HCT116 (cell line): ENCODE measurements at regions not wholly inside any gene's neighbourhood (a gene's known extent, or its start where the extent isn't known, plus 50 kb on each side); places are given as distances from the start of the nearest gene placed in this dataset.

Experiments used
- EGR1 ChIP-seq: IDR thresholded peaks from 2 replicates; pipeline ENCODE4 v1.6.1; 2012; ENCODE audit warnings: low read depth
- EZH2phosphoT487 ChIP-seq: fragments of 200-600 bp; IDR thresholded peaks from 2 replicates; pipeline ENCODE4 v1.6.1; 2018; ENCODE audit warnings: antibody characterized with exemption, borderline replicate concordance
- JUND ChIP-seq: IDR thresholded peaks from 2 replicates; pipeline ENCODE4 v1.6.1; 2012
- POLR2AphosphoS5 ChIP-seq: IDR thresholded peaks from 2 replicates; pipeline ENCODE4 v1.6.1; 2011; ENCODE audit warnings: mild to moderate bottlenecking, low read depth, low read length, moderate library complexity
- YY1 ChIP-seq: IDR thresholded peaks from 2 replicates; pipeline ENCODE4 v1.6.1; 2011; ENCODE audit warnings: low read length, low read depth, moderate library complexity, mild to moderate bottlenecking; ENCODE audit not compliant: insufficient replicate concordance; ENCODE audit errors: extremely low read depth
- ZNF274 ChIP-seq: fragments of 200-500 bp; sonication (Bioruptor generic); IDR thresholded peaks from 2 replicates; pipeline ENCODE4 v1.6.1; 2014; ENCODE audit warnings: mild to moderate bottlenecking, low read depth, low read length, inconsistent platforms
- TF ChIP-seq, protein P1 (sequence below), 3 experiments: fragments of 200-600 bp in 1 of 3; sonication (generic) in 1 of 3; IDR thresholded peaks in 2 of 3; conservative IDR thresholded peaks in 1 of 3; 2 replicates each; pipeline ENCODE4 v1.5.1; 2012 to 2017; ENCODE audit warnings: low read depth in 2 of 3, low read length in 2 of 3, antibody characterized with exemption in 1 of 3, borderline replicate concordance in 1 of 3, control low read depth in 1 of 3, mild to moderate bottlenecking in 1 of 3, mixed read lengths in 1 of 3, mixed run types in 1 of 3, moderate library complexity in 1 of 3; ENCODE audit not compliant: insufficient read depth in 1 of 3
- TF ChIP-seq, protein P2 (sequence below): IDR thresholded peaks from 2 replicates; pipeline ENCODE4 v1.6.1; 2012; ENCODE audit warnings: low read depth
- TF ChIP-seq, protein P3 (sequence below): IDR thresholded peaks from 2 replicates; pipeline ENCODE4 v1.6.1; 2012

DNA sequence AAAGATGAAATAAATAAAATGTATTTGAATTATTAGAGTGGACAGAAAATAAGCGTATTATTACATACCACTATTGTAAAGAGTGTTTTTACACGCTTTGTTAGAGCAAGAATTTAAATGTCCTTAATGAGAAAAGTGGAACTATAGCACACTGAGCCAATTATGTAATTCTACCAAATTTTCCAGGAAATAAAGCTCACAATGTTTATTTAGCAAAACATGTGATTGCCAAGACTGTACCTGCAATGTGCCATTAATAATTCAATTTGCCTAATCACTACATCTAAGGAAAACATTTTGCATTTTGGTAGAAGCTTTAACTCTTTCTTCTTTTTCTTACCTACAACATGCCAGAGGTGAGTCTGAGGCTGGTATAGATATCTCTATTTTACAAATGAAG is 58.7 kb upstream of the PHACTR1 start:
- TF ChIP-seq, protein P1, sequence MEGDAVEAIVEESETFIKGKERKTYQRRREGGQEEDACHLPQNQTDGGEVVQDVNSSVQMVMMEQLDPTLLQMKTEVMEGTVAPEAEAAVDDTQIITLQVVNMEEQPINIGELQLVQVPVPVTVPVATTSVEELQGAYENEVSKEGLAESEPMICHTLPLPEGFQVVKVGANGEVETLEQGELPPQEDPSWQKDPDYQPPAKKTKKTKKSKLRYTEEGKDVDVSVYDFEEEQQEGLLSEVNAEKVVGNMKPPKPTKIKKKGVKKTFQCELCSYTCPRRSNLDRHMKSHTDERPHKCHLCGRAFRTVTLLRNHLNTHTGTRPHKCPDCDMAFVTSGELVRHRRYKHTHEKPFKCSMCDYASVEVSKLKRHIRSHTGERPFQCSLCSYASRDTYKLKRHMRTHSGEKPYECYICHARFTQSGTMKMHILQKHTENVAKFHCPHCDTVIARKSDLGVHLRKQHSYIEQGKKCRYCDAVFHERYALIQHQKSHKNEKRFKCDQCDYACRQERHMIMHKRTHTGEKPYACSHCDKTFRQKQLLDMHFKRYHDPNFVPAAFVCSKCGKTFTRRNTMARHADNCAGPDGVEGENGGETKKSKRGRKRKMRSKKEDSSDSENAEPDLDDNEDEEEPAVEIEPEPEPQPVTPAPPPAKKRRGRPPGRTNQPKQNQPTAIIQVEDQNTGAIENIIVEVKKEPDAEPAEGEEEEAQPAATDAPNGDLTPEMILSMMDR (IDR thresholded peaks at IDR 0.05 in 2 of 3, conservative IDR thresholded peaks at IDR 0.05 in 1 of 3; ENCODE audit: borderline replicate concordance in 1 of 3, insufficient read depth in 1 of 3, low read depth in 2 of 3, low read length in 2 of 3): no peak
- TF ChIP-seq EZH2phosphoT487 (no peak), POLR2AphosphoS5 (no peak), YY1 (no peak), ZNF274 (no peak), JUND (no peak), EGR1 (no peak)
- TF ChIP-seq, protein P2, sequence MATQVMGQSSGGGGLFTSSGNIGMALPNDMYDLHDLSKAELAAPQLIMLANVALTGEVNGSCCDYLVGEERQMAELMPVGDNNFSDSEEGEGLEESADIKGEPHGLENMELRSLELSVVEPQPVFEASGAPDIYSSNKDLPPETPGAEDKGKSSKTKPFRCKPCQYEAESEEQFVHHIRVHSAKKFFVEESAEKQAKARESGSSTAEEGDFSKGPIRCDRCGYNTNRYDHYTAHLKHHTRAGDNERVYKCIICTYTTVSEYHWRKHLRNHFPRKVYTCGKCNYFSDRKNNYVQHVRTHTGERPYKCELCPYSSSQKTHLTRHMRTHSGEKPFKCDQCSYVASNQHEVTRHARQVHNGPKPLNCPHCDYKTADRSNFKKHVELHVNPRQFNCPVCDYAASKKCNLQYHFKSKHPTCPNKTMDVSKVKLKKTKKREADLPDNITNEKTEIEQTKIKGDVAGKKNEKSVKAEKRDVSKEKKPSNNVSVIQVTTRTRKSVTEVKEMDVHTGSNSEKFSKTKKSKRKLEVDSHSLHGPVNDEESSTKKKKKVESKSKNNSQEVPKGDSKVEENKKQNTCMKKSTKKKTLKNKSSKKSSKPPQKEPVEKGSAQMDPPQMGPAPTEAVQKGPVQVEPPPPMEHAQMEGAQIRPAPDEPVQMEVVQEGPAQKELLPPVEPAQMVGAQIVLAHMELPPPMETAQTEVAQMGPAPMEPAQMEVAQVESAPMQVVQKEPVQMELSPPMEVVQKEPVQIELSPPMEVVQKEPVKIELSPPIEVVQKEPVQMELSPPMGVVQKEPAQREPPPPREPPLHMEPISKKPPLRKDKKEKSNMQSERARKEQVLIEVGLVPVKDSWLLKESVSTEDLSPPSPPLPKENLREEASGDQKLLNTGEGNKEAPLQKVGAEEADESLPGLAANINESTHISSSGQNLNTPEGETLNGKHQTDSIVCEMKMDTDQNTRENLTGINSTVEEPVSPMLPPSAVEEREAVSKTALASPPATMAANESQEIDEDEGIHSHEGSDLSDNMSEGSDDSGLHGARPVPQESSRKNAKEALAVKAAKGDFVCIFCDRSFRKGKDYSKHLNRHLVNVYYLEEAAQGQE: no peak
- TF ChIP-seq, protein P3, sequence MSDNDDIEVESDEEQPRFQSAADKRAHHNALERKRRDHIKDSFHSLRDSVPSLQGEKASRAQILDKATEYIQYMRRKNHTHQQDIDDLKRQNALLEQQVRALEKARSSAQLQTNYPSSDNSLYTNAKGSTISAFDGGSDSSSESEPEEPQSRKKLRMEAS: no peak
